NT2/D1 (cell line): ENCODE measurements at regions not wholly inside any gene's neighbourhood (a gene's known extent, or its start where the extent isn't known, plus 50 kb on each side); places are given as distances from the start of the nearest gene placed in this dataset.

Experiments used
- YY1 ChIP-seq: IDR thresholded peaks from 2 replicates; pipeline ENCODE4 v1.6.1; 2011; ENCODE audit not compliant: insufficient read length, insufficient read depth
- ZNF274 ChIP-seq: IDR thresholded peaks from 2 replicates; pipeline ENCODE4 v1.6.1; 2011; ENCODE audit warnings: mild to moderate bottlenecking, low read depth, low read length

GRCh38 chr4:173878701-173879100, 348.7 kb upstream of the HAND2 start:
- TF ChIP-seq YY1 = no peak
- TF ChIP-seq ZNF274 = no peak
